GM06990 (cell line): ENCODE measurements at regions not wholly inside any gene's neighbourhood (a gene's known extent, or its start where the extent isn't known, plus 50 kb on each side); places are given as distances from the start of the nearest gene placed in this dataset.

ENCODE experiments used
- DNase-seq: peaks from one replicate; pipeline ENCODE4 v3.0.0-alpha.2; 2011; ENCODE audit not compliant: insufficient read length; ENCODE audit errors: extremely low read depth
- H3K27me3 ChIP-seq: replicated peaks from 2 replicates; pipeline ENCODE4 v1.6.0; 2011; ENCODE audit warnings: low read length; ENCODE audit not compliant: control insufficient read depth, insufficient read depth
- H3K36me3 ChIP-seq: 2 replicates; pipeline ENCODE4 v1.5.1; 2011; ENCODE audit warnings: low read length; ENCODE audit not compliant: control insufficient read depth, insufficient read depth
- H3K4me3 ChIP-seq: replicated peaks from 2 replicates; pipeline ENCODE4 v1.5.1; 2011; ENCODE audit warnings: low read depth, mild to moderate bottlenecking, control low read depth, low read length
- TF ChIP-seq, protein P1 (sequence below): IDR thresholded peaks from 2 replicates; pipeline ENCODE4 v1.5.1; 2011; ENCODE audit warnings: low read length, control low read depth, mild to moderate bottlenecking, inconsistent platforms; ENCODE audit not compliant: insufficient read depth, poor library complexity, severe bottlenecking

GRCh38 chr4:128728190-128728589, 81.3 kb upstream of the JADE1 start:
- Histone ChIP-seq H3K27me3 (no peaks in the 10 kb centered on the region), H3K4me3 (no peak overlapping the region), H3K36me3 (no peaks in the 10 kb centered on the region)
- TF ChIP-seq, protein P1, sequence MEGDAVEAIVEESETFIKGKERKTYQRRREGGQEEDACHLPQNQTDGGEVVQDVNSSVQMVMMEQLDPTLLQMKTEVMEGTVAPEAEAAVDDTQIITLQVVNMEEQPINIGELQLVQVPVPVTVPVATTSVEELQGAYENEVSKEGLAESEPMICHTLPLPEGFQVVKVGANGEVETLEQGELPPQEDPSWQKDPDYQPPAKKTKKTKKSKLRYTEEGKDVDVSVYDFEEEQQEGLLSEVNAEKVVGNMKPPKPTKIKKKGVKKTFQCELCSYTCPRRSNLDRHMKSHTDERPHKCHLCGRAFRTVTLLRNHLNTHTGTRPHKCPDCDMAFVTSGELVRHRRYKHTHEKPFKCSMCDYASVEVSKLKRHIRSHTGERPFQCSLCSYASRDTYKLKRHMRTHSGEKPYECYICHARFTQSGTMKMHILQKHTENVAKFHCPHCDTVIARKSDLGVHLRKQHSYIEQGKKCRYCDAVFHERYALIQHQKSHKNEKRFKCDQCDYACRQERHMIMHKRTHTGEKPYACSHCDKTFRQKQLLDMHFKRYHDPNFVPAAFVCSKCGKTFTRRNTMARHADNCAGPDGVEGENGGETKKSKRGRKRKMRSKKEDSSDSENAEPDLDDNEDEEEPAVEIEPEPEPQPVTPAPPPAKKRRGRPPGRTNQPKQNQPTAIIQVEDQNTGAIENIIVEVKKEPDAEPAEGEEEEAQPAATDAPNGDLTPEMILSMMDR: no peak
- no peak for DNase-seq

DNA sequence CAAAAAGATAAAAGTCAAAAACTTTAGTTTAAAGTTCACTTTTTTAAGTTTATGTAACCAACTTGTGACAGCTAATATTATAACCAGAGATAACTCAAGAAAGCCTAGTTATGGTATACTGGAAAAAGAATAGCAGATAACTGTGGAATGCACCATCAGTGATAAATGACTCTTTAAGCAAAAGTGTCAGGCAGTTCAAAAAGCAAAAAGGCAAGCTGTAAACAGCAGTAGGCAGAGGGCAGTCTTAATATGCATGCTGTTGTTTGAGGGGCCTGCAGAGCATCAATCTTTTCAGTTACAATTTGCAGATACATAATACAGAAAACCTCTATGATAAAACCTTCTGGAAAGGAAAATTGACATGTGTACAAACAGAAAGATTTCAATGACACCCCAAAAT, 81.8 kb upstream of the JADE1 start:
- DNase-seq: no peak
- TF ChIP-seq, protein P1: no peak
- H3K4me3 ChIP-seq: no peak overlapping the region
- H3K27me3 ChIP-seq: no peaks in the 10 kb centered on the region
- H3K36me3 ChIP-seq: no peaks in the 10 kb centered on the region

GRCh38 chr4:128725405-128726055, 84.0 kb upstream of the JADE1 start:
- no peak overlapping the region for H3K4me3 ChIP-seq
- TF ChIP-seq, protein P1: no peak
- no peak for DNase-seq
- H3K36me3 ChIP-seq: no peaks in the 10 kb centered on the region
- no peaks in the 10 kb centered on the region for H3K27me3 ChIP-seq

- TF ChIP-seq, protein P1: no peak
- DNase-seq: no peak
Observed at GRCh38 chr4:128722911-128723310, 86.6 kb upstream of the JADE1 start.

GRCh38 chr4:128721896-128722295, 87.6 kb upstream of the JADE1 start:
- Histone ChIP-seq H3K36me3 (no peaks in the 10 kb centered on the region), H3K4me3 (no peak overlapping the region), H3K27me3 (no peaks in the 10 kb centered on the region)
- TF ChIP-seq, protein P1: no peak
- DNase-seq: no peak

More at GRCh38 chr4:128722911-128723310, 86.6 kb upstream of the JADE1 start:
- Histone ChIP-seq H3K36me3 (no peaks in the 10 kb centered on the region), H3K4me3 (no peak overlapping the region), H3K27me3 (no peaks in the 10 kb centered on the region)

DNA sequence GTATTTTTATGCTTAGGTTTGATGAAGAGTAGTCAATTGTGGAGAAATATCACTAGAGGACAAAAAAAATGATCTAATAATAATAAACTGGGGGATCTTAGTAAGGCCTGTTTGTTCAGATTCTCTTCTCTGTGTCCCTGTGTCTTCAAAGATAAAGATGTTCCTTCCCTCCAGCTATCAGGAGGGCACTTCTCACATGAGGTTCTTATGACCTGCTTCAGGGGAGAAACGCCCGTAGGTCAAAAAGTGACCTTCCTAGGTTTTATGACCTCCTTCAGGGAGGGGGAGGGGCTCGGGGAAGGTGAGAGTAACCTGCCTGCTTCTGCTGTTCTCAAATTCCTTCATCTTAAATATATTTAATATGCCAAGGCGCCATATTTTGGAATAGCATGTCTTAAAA, 89.2 kb upstream of the JADE1 start:
- Histone ChIP-seq H3K36me3 (no peaks in the 10 kb centered on the region), H3K27me3 (no peaks in the 10 kb centered on the region), H3K4me3 (no peak overlapping the region)
- no peak for DNase-seq
- TF ChIP-seq, protein P1: no peak
